ENCODE measurements at regions not wholly inside any gene's neighbourhood (a gene's known extent, or its start where the extent isn't known, plus 50 kb on each side); places are given as distances from the start of the nearest gene placed in this dataset.

DNA sequence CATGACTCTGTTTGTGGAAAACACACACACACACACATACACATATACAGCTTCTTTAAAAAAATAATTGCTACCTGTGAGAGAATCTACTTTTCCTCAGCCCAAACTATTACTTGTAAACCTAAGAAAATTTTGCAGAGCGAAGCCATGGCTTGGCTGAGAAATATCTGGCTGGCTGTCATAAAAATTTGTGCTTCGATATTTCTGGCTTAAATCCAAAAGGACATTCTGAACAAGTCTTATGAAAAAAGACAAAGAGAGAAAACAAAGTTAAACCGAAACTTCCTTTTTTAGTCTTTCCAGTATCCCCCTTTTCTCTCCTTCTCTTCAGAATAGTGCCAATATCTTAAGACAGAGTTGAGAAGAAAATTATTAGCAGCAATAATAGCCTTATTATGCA is 2048.0 kb downstream of the SUCLG1 start:
- TF ChIP-seq, protein P1, sequence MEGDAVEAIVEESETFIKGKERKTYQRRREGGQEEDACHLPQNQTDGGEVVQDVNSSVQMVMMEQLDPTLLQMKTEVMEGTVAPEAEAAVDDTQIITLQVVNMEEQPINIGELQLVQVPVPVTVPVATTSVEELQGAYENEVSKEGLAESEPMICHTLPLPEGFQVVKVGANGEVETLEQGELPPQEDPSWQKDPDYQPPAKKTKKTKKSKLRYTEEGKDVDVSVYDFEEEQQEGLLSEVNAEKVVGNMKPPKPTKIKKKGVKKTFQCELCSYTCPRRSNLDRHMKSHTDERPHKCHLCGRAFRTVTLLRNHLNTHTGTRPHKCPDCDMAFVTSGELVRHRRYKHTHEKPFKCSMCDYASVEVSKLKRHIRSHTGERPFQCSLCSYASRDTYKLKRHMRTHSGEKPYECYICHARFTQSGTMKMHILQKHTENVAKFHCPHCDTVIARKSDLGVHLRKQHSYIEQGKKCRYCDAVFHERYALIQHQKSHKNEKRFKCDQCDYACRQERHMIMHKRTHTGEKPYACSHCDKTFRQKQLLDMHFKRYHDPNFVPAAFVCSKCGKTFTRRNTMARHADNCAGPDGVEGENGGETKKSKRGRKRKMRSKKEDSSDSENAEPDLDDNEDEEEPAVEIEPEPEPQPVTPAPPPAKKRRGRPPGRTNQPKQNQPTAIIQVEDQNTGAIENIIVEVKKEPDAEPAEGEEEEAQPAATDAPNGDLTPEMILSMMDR (IDR thresholded peaks at IDR 0.05; ENCODE audit: low read length): no peak
- TF ChIP-seq EZH2 (optimal IDR thresholded peaks at IDR 0.05; ENCODE audit: low read depth, low read length) (no peak), EZH2phosphoT487 (IDR thresholded peaks at IDR 0.05; ENCODE audit: low read length) (no peak)
